ENCODE measurements at regions not wholly inside any gene's neighbourhood (a gene's known extent, or its start where the extent isn't known, plus 50 kb on each side); places are given as distances from the start of the nearest gene placed in this dataset.

- no peak for DNase-seq (ENCODE audit: low spot score)
- no peak for TF ChIP-seq CTCF (IDR thresholded peaks at IDR 0.05; ENCODE audit: extremely low read depth, missing control alignments)
These were observed 187.3 kb upstream of the CTAGE1 start for GRCh38 chr18:22604986-22605421.

GRCh38 chr18:22605736-22606135 lies 188.0 kb upstream of the CTAGE1 start:
- TF ChIP-seq CTCF (IDR thresholded peaks at IDR 0.05; ENCODE audit: extremely low read depth, missing control alignments), result no peak
- no peak for DNase-seq (ENCODE audit: low spot score)

- no peak for DNase-seq (ENCODE audit: low spot score)
- TF ChIP-seq CTCF (IDR thresholded peaks at IDR 0.05; ENCODE audit: extremely low read depth, missing control alignments), result no peak
These were observed 189.0 kb upstream of the CTAGE1 start for GRCh38 chr18:22606563-22607283.

- DNase-seq (ENCODE audit: low spot score), result no peak
- TF ChIP-seq CTCF (IDR thresholded peaks at IDR 0.05; ENCODE audit: extremely low read depth, missing control alignments), result no peak
These were observed 189.5 kb upstream of the CTAGE1 start for GRCh38 chr18:22607284-22607635.

GRCh38 chr18:22608847-22609246 lies 191.1 kb upstream of the CTAGE1 start:
- no peak for TF ChIP-seq CTCF (IDR thresholded peaks at IDR 0.05; ENCODE audit: extremely low read depth, missing control alignments)
- no peak for DNase-seq (ENCODE audit: low spot score)

- no peak for DNase-seq (ENCODE audit: low spot score)
These were observed 191.9 kb upstream of the CTAGE1 start for GRCh38 chr18:22609642-22610041.

More at GRCh38 chr18:22609642-22610041, 191.9 kb upstream of the CTAGE1 start:
- no peak for TF ChIP-seq CTCF (IDR thresholded peaks at IDR 0.05; ENCODE audit: extremely low read depth, missing control alignments)

Measured in GM20000 (cell line).